Activated gamma-delta T cell treated with anti-CD3 and anti-CD28 coated beads, Interleukin-2, amount 50 U/mL, for 16 hours (primary cell): ENCODE measurements at regions not wholly inside any gene's neighbourhood (a gene's known extent, or its start where the extent isn't known, plus 50 kb on each side); places are given as distances from the start of the nearest gene placed in this dataset.

Experiments
- DNase-seq: peaks from one replicate; pipeline ENCODE4 v3.0.0-alpha.2; 2020; ENCODE audit warnings: low read depth

- DNase-seq, result no peak
Measured at GRCh38 chr1:59006289-59006658, 222.4 kb upstream of the JUN start.

- no peak for DNase-seq
Measured at GRCh38 chr1:59006932-59007331, 223.1 kb upstream of the JUN start.

- DNase-seq, result no peak
Measured at GRCh38 chr1:59007429-59007819, 223.6 kb upstream of the JUN start.

- no peak for DNase-seq
Measured at GRCh38 chr1:59007820-59008598, 224.2 kb upstream of the JUN start.

- DNase-seq, result no peak
Measured at GRCh38 chr1:59008599-59009347, 224.9 kb upstream of the JUN start.

- no peak for DNase-seq
Measured at GRCh38 chr1:59011663-59012062, 227.8 kb upstream of the JUN start.

- DNase-seq, result no peak
Measured at GRCh38 chr1:59012378-59012777, 228.5 kb upstream of the JUN start.

- DNase-seq, result no peak
Measured at GRCh38 chr1:59013276-59013927, 229.6 kb upstream of the JUN start.

- no peak for DNase-seq
Measured at GRCh38 chr1:59013928-59014279, 230.1 kb upstream of the JUN start.

GRCh38 chr1:59014827-59015226 is 231.0 kb upstream of the JUN start:
- DNase-seq, result no peak

GRCh38 chr1:59015708-59016107 is 231.9 kb upstream of the JUN start:
- DNase-seq, result no peak

- no peak for DNase-seq
Measured at GRCh38 chr1:59016390-59016789, 232.5 kb upstream of the JUN start.

GRCh38 chr1:59017501-59018231 is 233.8 kb upstream of the JUN start:
- DNase-seq, result no peak

- DNase-seq, result no peak
Measured at GRCh38 chr1:59018446-59018845, 234.6 kb upstream of the JUN start.

GRCh38 chr1:59018860-59019259 is 235.0 kb upstream of the JUN start:
- no peak for DNase-seq

- peak; percentile 14 for DNase-seq
Measured at GRCh38 chr1:59020151-59020997, 236.5 kb upstream of the JUN start.

- DNase-seq, result no peak
Measured at GRCh38 chr1:59022199-59022598, 238.4 kb upstream of the JUN start.

GRCh38 chr1:59022799-59023198 is 239.0 kb upstream of the JUN start:
- no peak for DNase-seq

- no peak for DNase-seq
Measured at GRCh38 chr1:59025201-59025600, 241.4 kb upstream of the JUN start.

- DNase-seq, result no peak
Measured at GRCh38 chr1:59025898-59026426, 242.1 kb upstream of the JUN start.

GRCh38 chr1:59026472-59026948 is 242.7 kb upstream of the JUN start:
- no peak for DNase-seq
